ENCODE measurements at regions not wholly inside any gene's neighbourhood (a gene's known extent, or its start where the extent isn't known, plus 50 kb on each side); places are given as distances from the start of the nearest gene placed in this dataset.

DNA sequence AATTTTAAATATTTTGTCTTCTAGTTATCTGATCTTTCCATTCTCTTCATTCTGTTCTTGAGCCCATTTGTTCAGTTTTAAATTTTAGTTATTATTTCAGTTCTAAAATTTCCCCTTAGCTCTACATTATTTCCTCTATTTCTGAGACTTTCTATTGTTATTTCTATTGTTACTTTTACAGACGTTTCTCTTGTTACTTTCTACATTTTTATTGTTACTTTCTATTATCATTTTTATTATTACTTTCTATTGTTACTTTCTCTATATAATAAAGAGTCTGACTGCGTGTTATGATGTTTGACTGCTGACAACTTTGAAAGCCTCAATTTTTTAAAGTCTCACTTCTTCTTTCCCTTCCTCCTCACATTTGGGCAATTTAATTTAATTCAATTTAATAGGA, 915.7 kb upstream of the PCDH20 start:
- no peaks in the 10 kb centered on the region for H3K23me2 ChIP-seq (ENCODE audit: insufficient read length, low read depth, low read length, poor library complexity, severe bottlenecking)
- no peaks in the 10 kb centered on the region for H3K9me3 ChIP-seq (ENCODE audit: control insufficient read depth, low read depth, low read length)
- H3K14ac ChIP-seq (ENCODE audit: insufficient read depth, low read length): no peak overlapping the region
- Mint-ChIP-seq H3K4me1 (peaks cover 4% of the 10 kb centered on the region in 2 experiments; a peak in 3 of 4 replicates), H3K9me3 (peaks cover 5 to 9% of the 10 kb centered on the region in 2 experiments; a peak in 4 of 5 replicates), H3K27ac (no peak overlapping the region), H3K4me3 (no peak overlapping the region), H3K36me3 (ENCODE audit: insufficient read depth in 1 of 3, low read depth in 3 of 3) (peaks cover 0 to 7% (median 0%) of the 10 kb centered on the region in 3 experiments; a peak in 2 of 7 replicates), H3K27me3 (ENCODE audit: low read depth) (no peaks in the 10 kb centered on the region)
- TF ChIP-seq CTCF (conservative IDR thresholded peaks at IDR 0.05): no peak
- no peak overlapping the region for H2BK120ac ChIP-seq (ENCODE audit: low read depth, low read length, poor library complexity, severe bottlenecking)
- no CpG with 5 or more reads among the region's 2 CpGs for WGBS (ENCODE audit: extremely low coverage, insufficient read length, low lambda C conversion rate)
- no peak overlapping the region for H3K4me2 ChIP-seq (ENCODE audit: insufficient read depth, insufficient read length, low read length)
- H4K8ac ChIP-seq (replicated peaks; ENCODE audit: insufficient read length, low read depth, low read length): no peak overlapping the region
- H3K27ac ChIP-seq (ENCODE audit: insufficient read length, low read depth, low read length): no peak overlapping the region
- H3K79me2 ChIP-seq (ENCODE audit: insufficient read depth, low read length): no peaks in the 10 kb centered on the region
- no peak overlapping the region for H3T11ph ChIP-seq (ENCODE audit: low read length)
- no peak overlapping the region for H3K23ac ChIP-seq (ENCODE audit: insufficient read length, low read depth, low read length)
- no peak overlapping the region for H3K56ac ChIP-seq (ENCODE audit: insufficient read length, low read depth, low read length)
- H2BK15ac ChIP-seq (ENCODE audit: low read depth, low read length): no peak overlapping the region
- H3K18ac ChIP-seq (ENCODE audit: insufficient read length, low read depth, low read length): no peak overlapping the region
- H4K91ac ChIP-seq (ENCODE audit: insufficient read length, low read depth, low read length): no peak overlapping the region
- no peak overlapping the region for H3K9ac ChIP-seq (ENCODE audit: extremely low read depth, insufficient read length, low read length)
- H2BK20ac ChIP-seq (ENCODE audit: low read depth, low read length, poor library complexity, severe bottlenecking): no peak overlapping the region
- no peak overlapping the region for H2BK12ac ChIP-seq (ENCODE audit: insufficient read length, low read depth, low read length)
- H3K79me1 ChIP-seq (ENCODE audit: insufficient read depth, low read depth, low read length, poor library complexity, severe bottlenecking): no peaks in the 10 kb centered on the region
- no peak overlapping the region for H2AK5ac ChIP-seq (ENCODE audit: insufficient read length, low read length)
- H3K4me1 ChIP-seq (ENCODE audit: insufficient read depth, low read length): no peaks in the 10 kb centered on the region; the same call in 1 of the 2 replicates
- no peak overlapping the region for H2BK5ac ChIP-seq (ENCODE audit: insufficient read length, low read length)
- H4K5ac ChIP-seq (ENCODE audit: insufficient read length, low read depth, low read length): no peak overlapping the region
- DNase-seq: no peak
- H3K27me3 ChIP-seq (ENCODE audit: insufficient read depth, low read length): no peaks in the 10 kb centered on the region
- H3K4ac ChIP-seq (ENCODE audit: low read depth, low read length): no peak overlapping the region
- H4K20me1 ChIP-seq (ENCODE audit: control insufficient read depth, insufficient read depth, insufficient read length): no peaks in the 10 kb centered on the region
- no peak overlapping the region for H2AFZ ChIP-seq (ENCODE audit: low read length)
